ENCODE measurements at regions not wholly inside any gene's neighbourhood (a gene's known extent, or its start where the extent isn't known, plus 50 kb on each side); places are given as distances from the start of the nearest gene placed in this dataset.

DNA sequence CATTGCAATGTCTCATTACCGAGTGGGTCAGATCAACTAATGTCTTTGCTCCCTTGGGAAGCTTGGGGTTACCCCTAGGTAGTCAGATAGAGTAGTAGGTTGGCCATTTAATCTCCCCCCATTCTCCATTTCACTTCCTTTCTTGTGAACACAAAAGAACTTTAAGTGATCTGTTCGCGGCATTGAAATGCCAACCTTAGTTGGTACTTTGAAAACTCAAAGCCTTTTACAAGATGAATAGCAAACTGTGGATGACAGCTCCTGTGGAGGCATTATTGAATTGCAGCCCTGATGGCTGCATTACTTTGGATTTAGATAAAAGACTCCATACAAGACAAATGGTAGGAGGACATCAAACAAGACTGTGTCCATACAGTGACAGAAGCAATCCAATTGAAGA lies 469.1 kb downstream of the GBA3 start:
- Histone ChIP-seq H3K4me1 (ENCODE audit: control insufficient read depth in 5 of 5, insufficient read depth in 5 of 5, low read length in 5 of 5) (no peaks in the 10 kb centered on the region), H3K27me3 (ENCODE audit: control insufficient read depth in 5 of 5, insufficient read depth in 4 of 5, low read length in 5 of 5) (no peaks in the 10 kb centered on the region), H3K4me3 (ENCODE audit: low read depth in 1 of 5, low read length in 5 of 5) (no peak overlapping the region), H3K9ac (ENCODE audit: low read length in 5 of 5) (no peak overlapping the region), H3K27ac (ENCODE audit: low read depth, low read length) (no peak overlapping the region), H3K9me3 (ENCODE audit: control insufficient read depth in 5 of 5, low read length in 5 of 5) (no peaks in the 10 kb centered on the region), H3K36me3 (ENCODE audit: control insufficient read depth in 5 of 5, insufficient read depth in 5 of 5, low read length in 5 of 5) (no peaks in the 10 kb centered on the region)

DNA sequence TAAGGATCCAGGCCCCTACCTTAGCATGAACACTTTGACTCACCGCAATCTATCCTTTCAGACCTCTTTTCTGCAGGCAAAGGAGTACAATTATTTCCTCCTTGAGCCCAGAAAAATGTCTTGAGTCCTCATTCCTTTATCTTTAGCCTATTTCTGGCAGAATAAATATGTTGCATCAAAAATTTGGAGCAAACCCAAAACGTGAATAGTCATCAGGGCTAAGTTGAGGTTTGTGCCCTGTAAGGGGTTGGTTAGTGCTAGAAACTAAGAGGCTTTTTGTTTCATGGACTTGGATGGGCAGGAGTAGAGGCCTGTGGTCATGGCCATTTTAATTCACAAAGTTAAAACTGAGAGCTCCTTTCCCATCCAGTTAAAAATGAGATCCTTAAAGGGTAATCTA lies 460.3 kb downstream of the GBA3 start:
- Histone ChIP-seq H3K4me1 (ENCODE audit: control insufficient read depth in 5 of 5, insufficient read depth in 5 of 5, low read length in 5 of 5) (peaks cover 0 to 3% (median 0%) of the 10 kb centered on the region in 5 donors), H3K4me3 (ENCODE audit: low read depth in 1 of 5, low read length in 5 of 5) (no peak overlapping the region), H3K27me3 (ENCODE audit: control insufficient read depth in 5 of 5, insufficient read depth in 4 of 5, low read length in 5 of 5) (no peaks in the 10 kb centered on the region), H3K36me3 (ENCODE audit: control insufficient read depth in 5 of 5, insufficient read depth in 5 of 5, low read length in 5 of 5) (no peaks in the 10 kb centered on the region), H3K9me3 (ENCODE audit: control insufficient read depth in 5 of 5, low read length in 5 of 5) (no peaks in the 10 kb centered on the region), H3K27ac (ENCODE audit: low read depth, low read length) (no peak overlapping the region), H3K9ac (ENCODE audit: low read length in 5 of 5) (no peak overlapping the region)

DNA sequence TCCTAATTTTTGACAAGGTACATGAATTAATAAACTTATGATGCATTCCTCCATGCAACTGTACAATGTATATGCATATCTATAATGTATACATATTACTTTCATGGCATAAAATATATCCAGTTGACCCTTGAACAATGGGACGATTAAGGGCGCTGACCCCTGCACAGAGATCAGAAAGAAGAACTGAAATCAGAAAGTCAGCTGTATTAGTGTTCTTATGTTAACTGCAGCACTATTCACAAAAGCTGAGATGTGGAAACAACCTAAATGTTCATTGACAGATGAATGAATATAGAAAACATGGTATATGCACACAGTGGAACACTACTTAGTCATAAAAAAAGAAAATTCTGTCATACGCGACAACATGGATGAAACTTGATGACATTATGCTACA lies 457.1 kb downstream of the GBA3 start:
- Histone ChIP-seq H3K9me3 (ENCODE audit: control insufficient read depth in 5 of 5, low read length in 5 of 5) (no peaks in the 10 kb centered on the region), H3K27me3 (ENCODE audit: control insufficient read depth in 5 of 5, insufficient read depth in 4 of 5, low read length in 5 of 5) (no peaks in the 10 kb centered on the region), H3K9ac (ENCODE audit: low read length in 5 of 5) (no peak overlapping the region), H3K4me3 (ENCODE audit: low read depth in 1 of 5, low read length in 5 of 5) (no peak overlapping the region), H3K27ac (ENCODE audit: low read depth, low read length) (no peak overlapping the region), H3K36me3 (ENCODE audit: control insufficient read depth in 5 of 5, insufficient read depth in 5 of 5, low read length in 5 of 5) (no peaks in the 10 kb centered on the region), H3K4me1 (ENCODE audit: control insufficient read depth in 5 of 5, insufficient read depth in 5 of 5, low read length in 5 of 5) (peaks cover 0 to 3% (median 0%) of the 10 kb centered on the region in 5 donors)

DNA sequence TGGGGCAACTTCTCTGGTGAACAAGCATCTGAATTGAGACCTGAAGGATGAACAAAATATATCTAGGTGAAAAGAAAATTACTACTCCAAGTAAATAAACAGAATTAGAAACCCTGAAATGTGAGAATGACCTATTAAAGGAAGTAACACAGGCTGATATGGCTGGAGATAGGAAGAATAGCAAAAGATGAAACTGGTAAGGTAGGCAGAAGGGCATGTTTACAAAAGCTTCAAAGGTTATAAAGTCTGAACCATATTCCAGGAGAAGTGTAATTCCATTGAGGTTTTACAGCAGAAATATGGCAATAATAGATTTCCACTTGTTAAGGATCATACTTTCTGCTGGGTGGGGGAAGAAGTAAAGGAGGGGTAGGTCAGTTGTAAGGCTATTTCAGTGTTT lies 452.0 kb downstream of the GBA3 start:
- Histone ChIP-seq H3K4me1 (ENCODE audit: control insufficient read depth in 5 of 5, insufficient read depth in 5 of 5, low read length in 5 of 5) (no peaks in the 10 kb centered on the region), H3K36me3 (ENCODE audit: control insufficient read depth in 5 of 5, insufficient read depth in 5 of 5, low read length in 5 of 5) (no peaks in the 10 kb centered on the region), H3K27ac (ENCODE audit: low read depth, low read length) (no peak overlapping the region), H3K9me3 (ENCODE audit: control insufficient read depth in 5 of 5, low read length in 5 of 5) (no peaks in the 10 kb centered on the region), H3K4me3 (ENCODE audit: low read depth in 1 of 5, low read length in 5 of 5) (no peak overlapping the region), H3K9ac (ENCODE audit: low read length in 5 of 5) (no peak overlapping the region), H3K27me3 (ENCODE audit: control insufficient read depth in 5 of 5, insufficient read depth in 4 of 5, low read length in 5 of 5) (no peaks in the 10 kb centered on the region)

DNA sequence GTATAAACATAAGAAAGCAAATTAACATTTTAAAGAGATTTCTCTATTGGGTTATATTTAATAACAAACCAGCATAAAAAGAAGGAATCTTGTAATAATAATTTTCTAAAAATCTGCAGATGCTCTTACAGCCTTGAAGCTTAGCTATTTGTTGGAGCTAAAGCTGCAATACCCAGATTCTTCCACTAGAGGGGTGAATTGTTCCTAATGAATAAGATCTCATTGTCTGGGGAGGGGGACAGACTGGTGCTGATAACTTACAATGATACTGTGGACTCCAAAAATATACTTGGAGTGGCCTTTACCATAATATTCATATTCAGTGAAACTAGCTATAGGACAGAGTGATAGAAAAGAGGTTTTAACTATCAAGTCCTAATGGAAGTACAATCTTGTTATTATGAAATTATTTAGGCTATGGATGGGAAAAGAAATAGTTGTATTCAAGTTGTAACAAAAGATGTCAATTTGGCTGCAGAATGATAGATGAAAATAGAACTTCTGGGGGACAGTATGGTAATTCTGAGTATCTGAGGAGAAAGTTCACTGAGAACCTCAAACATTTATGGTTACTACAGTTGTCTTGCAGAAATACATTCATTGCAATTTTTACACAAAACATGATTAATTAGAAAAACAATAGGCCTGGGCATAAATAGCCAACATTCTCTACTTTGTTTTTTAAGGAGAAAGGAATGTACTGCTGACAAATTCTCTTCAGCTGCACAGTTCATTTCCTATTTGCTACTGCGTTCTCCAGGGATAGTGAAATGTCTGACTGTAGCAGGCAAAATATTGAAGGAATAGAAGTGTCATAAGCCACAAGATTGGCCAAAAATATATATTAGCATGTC lies 443.3 kb downstream of the GBA3 start:
- Histone ChIP-seq H3K9ac (ENCODE audit: low read length in 5 of 5) (no peak overlapping the region), H3K27ac (ENCODE audit: low read depth, low read length) (no peak overlapping the region), H3K27me3 (ENCODE audit: control insufficient read depth in 5 of 5, insufficient read depth in 4 of 5, low read length in 5 of 5) (no peaks in the 10 kb centered on the region), H3K4me1 (ENCODE audit: control insufficient read depth in 5 of 5, insufficient read depth in 5 of 5, low read length in 5 of 5) (peaks cover 0 to 6% (median 4%) of the 10 kb centered on the region in 5 donors), H3K4me3 (ENCODE audit: low read depth in 1 of 5, low read length in 5 of 5) (no peak overlapping the region), H3K36me3 (ENCODE audit: control insufficient read depth in 5 of 5, insufficient read depth in 5 of 5, low read length in 5 of 5) (no peaks in the 10 kb centered on the region), H3K9me3 (ENCODE audit: control insufficient read depth in 5 of 5, low read length in 5 of 5) (no peaks in the 10 kb centered on the region)

DNA sequence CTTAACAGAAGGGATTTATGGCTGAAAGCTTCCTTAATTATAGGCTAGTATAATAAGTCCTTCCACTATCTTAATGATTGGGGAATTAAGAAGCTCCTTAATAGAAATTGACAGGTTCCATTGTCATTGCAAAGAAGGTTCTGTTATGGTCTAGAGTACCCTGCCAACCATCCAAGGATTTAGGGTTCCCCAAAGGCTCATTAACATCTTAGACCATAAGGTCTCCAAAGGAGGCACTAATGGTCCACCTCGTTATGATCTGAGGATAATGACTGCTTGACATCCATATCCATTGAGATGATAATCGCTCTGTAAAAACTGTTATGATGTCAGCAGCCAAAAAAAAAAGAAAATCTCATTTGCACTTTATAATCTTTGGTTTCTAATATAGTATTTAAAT lies 441.6 kb downstream of the GBA3 start:
- Histone ChIP-seq H3K36me3 (ENCODE audit: control insufficient read depth in 5 of 5, insufficient read depth in 5 of 5, low read length in 5 of 5) (no peaks in the 10 kb centered on the region), H3K27ac (ENCODE audit: low read depth, low read length) (no peak overlapping the region), H3K27me3 (ENCODE audit: control insufficient read depth in 5 of 5, insufficient read depth in 4 of 5, low read length in 5 of 5) (no peaks in the 10 kb centered on the region)

DNA sequence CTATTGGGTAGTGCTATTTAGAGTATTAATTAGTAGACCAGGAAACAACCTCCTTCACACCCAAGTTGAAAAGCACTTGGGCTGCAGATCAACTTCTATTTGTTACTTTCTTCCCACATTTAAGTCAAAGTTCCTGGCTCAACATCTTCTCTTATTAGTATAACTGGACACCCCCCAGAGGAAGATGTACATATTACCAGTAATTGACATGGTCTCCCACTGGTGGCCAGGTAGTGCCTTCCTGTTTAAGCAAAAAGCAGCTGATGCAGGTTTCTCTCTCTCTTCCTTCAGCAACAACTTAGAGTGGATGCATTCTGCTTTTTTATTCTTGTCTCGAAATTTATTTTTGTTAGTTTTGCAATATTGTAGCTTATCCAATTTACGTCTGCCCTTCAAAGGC lies 438.1 kb downstream of the GBA3 start:
- Histone ChIP-seq H3K36me3 (ENCODE audit: control insufficient read depth in 5 of 5, insufficient read depth in 5 of 5, low read length in 5 of 5) (no peaks in the 10 kb centered on the region), H3K27ac (ENCODE audit: low read depth, low read length) (no peak overlapping the region), H3K9me3 (ENCODE audit: control insufficient read depth in 5 of 5, low read length in 5 of 5) (no peaks in the 10 kb centered on the region), H3K4me3 (ENCODE audit: low read depth in 1 of 5, low read length in 5 of 5) (no peak overlapping the region), H3K27me3 (ENCODE audit: control insufficient read depth in 5 of 5, insufficient read depth in 4 of 5, low read length in 5 of 5) (no peaks in the 10 kb centered on the region), H3K4me1 (ENCODE audit: control insufficient read depth in 5 of 5, insufficient read depth in 5 of 5, low read length in 5 of 5) (peaks cover 0 to under 1% (median 0%) of the 10 kb centered on the region in 5 donors), H3K9ac (ENCODE audit: low read length in 5 of 5) (no peak overlapping the region)

More for the DNA sequence above, 441.6 kb downstream of the GBA3 start:
- Histone ChIP-seq H3K9me3 (ENCODE audit: control insufficient read depth in 5 of 5, low read length in 5 of 5) (no peaks in the 10 kb centered on the region), H3K4me1 (ENCODE audit: control insufficient read depth in 5 of 5, insufficient read depth in 5 of 5, low read length in 5 of 5) (peaks cover 0 to 6% (median 4%) of the 10 kb centered on the region in 5 donors), H3K9ac (ENCODE audit: low read length in 5 of 5) (no peak overlapping the region), H3K4me3 (ENCODE audit: low read depth in 1 of 5, low read length in 5 of 5) (no peak overlapping the region)

DNA sequence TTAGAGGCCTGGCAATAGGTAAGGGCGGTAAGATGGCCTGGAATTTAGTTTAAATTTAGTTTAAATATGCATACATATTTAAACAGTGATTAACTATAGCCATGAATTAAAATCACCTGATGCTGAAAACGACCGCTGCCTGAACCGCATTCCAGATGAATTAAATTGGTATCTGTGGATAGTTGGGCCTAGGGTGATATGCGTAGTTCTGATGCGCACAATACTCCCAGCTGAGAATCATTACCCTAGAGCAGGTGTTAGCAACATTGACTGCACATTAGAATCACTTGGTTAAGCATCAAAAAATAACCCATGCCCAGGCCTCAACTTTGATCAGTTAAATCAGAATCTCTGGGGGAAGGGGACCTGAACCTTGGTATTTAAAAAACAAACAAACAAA lies 432.4 kb downstream of the GBA3 start:
- H3K36me3 ChIP-seq (ENCODE audit: control insufficient read depth in 5 of 5, insufficient read depth in 5 of 5, low read length in 5 of 5) = no peaks in the 10 kb centered on the region

DNA sequence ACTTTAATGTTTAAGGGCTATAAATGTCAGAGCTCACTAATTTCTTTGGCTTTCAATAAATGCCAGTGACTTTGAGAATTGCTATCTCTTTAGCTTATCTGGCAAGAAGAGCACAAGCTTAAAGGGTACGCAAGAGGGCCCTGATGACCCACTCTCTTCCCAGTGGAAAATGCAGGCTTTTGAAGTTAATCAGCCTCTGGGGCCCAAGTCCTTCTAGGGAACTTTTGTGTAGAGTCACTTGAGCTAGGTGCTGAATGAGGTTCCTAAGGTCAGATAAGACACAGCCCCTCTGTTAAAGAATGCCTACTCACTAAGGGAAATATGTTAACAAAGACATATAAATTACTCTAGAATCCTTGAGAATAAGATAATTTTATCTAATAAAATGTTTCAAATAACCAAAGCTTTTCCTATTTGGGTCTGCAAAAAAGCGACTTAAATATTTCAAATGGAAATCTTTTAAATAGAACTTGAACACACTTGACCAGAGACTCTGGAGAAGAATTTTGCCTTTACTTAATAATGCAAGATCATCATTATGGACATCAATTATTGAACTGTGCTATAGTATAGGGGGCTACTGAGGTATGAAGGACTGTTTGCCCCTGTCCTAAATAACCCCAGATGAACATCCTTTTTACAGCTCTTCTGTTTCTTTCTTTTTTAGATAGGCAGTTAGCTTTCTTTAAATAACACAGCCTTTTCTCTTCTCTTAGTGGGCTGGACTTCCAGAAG lies 430.1 kb downstream of the GBA3 start:
- no peak overlapping the region for H3K4me3 ChIP-seq (ENCODE audit: low read depth in 1 of 5, low read length in 5 of 5)
- no peaks in the 10 kb centered on the region for H3K9me3 ChIP-seq (ENCODE audit: control insufficient read depth in 5 of 5, low read length in 5 of 5)
- no peak overlapping the region for H3K27ac ChIP-seq (ENCODE audit: low read depth, low read length)
- no peaks in the 10 kb centered on the region for H3K27me3 ChIP-seq (ENCODE audit: control insufficient read depth in 5 of 5, insufficient read depth in 4 of 5, low read length in 5 of 5)
- no peaks in the 10 kb centered on the region for H3K36me3 ChIP-seq (ENCODE audit: control insufficient read depth in 5 of 5, insufficient read depth in 5 of 5, low read length in 5 of 5)
- H3K9ac ChIP-seq (ENCODE audit: low read length in 5 of 5) = no peak overlapping the region
- no peaks in the 10 kb centered on the region for H3K4me1 ChIP-seq (ENCODE audit: control insufficient read depth in 5 of 5, insufficient read depth in 5 of 5, low read length in 5 of 5)

More for the DNA sequence above, 432.4 kb downstream of the GBA3 start:
- no peak overlapping the region for H3K9ac ChIP-seq (ENCODE audit: low read length in 5 of 5)
- no peaks in the 10 kb centered on the region for H3K9me3 ChIP-seq (ENCODE audit: control insufficient read depth in 5 of 5, low read length in 5 of 5)
- no peaks in the 10 kb centered on the region for H3K27me3 ChIP-seq (ENCODE audit: control insufficient read depth in 5 of 5, insufficient read depth in 4 of 5, low read length in 5 of 5)
- no peak overlapping the region for H3K27ac ChIP-seq (ENCODE audit: low read depth, low read length)
- H3K4me3 ChIP-seq (ENCODE audit: low read depth in 1 of 5, low read length in 5 of 5) = no peak overlapping the region
- H3K4me1 ChIP-seq (ENCODE audit: control insufficient read depth in 5 of 5, insufficient read depth in 5 of 5, low read length in 5 of 5) = no peaks in the 10 kb centered on the region

DNA sequence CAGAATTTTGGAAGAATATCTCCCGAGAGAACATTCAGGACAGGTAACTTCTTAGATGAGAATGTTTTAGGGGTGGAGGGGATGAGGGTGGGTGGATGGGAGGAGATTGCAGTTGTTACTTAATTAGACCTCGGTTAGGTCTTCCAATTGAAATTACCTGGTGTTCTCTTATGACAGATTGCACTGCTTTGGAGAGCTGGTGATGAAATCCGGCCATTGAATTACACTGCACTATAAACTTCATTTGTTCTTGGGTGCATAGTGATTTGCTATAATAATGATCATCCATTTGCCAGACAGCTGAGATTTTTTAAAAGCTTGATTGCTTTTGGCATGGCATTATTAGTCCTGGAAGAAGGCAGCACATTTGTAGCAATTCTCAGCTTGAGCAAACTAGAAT lies 427.6 kb downstream of the GBA3 start:
- Histone ChIP-seq H3K9ac (ENCODE audit: low read length in 5 of 5) (no peak overlapping the region), H3K4me3 (ENCODE audit: low read depth in 1 of 5, low read length in 5 of 5) (no peak overlapping the region), H3K36me3 (ENCODE audit: control insufficient read depth in 5 of 5, insufficient read depth in 5 of 5, low read length in 5 of 5) (no peaks in the 10 kb centered on the region), H3K27me3 (ENCODE audit: control insufficient read depth in 5 of 5, insufficient read depth in 4 of 5, low read length in 5 of 5) (no peaks in the 10 kb centered on the region), H3K4me1 (ENCODE audit: control insufficient read depth in 5 of 5, insufficient read depth in 5 of 5, low read length in 5 of 5) (no peaks in the 10 kb centered on the region), H3K27ac (ENCODE audit: low read depth, low read length) (no peak overlapping the region), H3K9me3 (ENCODE audit: control insufficient read depth in 5 of 5, low read length in 5 of 5) (no peaks in the 10 kb centered on the region)
